Neural progenitor cell (in vitro differentiated cells): ENCODE measurements at regions not wholly inside any gene's neighbourhood (a gene's known extent, or its start where the extent isn't known, plus 50 kb on each side); places are given as distances from the start of the nearest gene placed in this dataset.
A peak's percentile ranks its signal among the peaks of the same experiment; 100 is the strongest.

Experiments
- DNase-seq: peaks from one replicate; pipeline ENCODE4 v3.0.0-alpha.2; 2016; ENCODE audit warnings: low spot score
- H2AFZ ChIP-seq: fragments of 200-600 bp; sonication (generic); replicated peaks from 2 replicates; pipeline ENCODE4 v1.6.1; 2016; ENCODE audit warnings: antibody characterized with exemption
- H3F3A ChIP-seq: fragments of 200-600 bp; sonication (generic); 2 replicates; pipeline ENCODE4 v1.6.1; 2016; ENCODE audit warnings: antibody characterized with exemption, low read depth
- H3K27ac ChIP-seq: fragments of 200-600 bp; sonication (generic); 2 replicates; pipeline ENCODE4 v1.5.1; 2016; ENCODE audit warnings: mild to moderate bottlenecking
- H3K27me3 ChIP-seq: fragments of 200-600 bp; sonication (generic); 2 replicates; pipeline ENCODE4 v1.6.1; 2016; ENCODE audit warnings: mild to moderate bottlenecking, moderate library complexity
- H3K36me3 ChIP-seq: fragments of 200-600 bp; sonication (generic); 2 replicates; pipeline ENCODE4 v1.5.1; 2016
- H3K4me1 ChIP-seq: fragments of 200-600 bp; sonication (generic); 2 replicates; pipeline ENCODE4 v1.6.1; 2016; ENCODE audit warnings: mixed run types
- H3K4me2 ChIP-seq: fragments of 200-600 bp; sonication (generic); 2 replicates; pipeline ENCODE4 v1.6.1; 2016
- H3K4me3 ChIP-seq: fragments of 200-600 bp; sonication (generic); 2 replicates; pipeline ENCODE4 v1.5.1; 2016
- H3K79me2 ChIP-seq: fragments of 200-600 bp; sonication (generic); 2 replicates; pipeline ENCODE4 v1.6.1; 2016; ENCODE audit warnings: low read depth
- H3K9ac ChIP-seq: fragments of 200-600 bp; sonication (generic); 2 replicates; pipeline ENCODE4 v1.6.1; 2016
- H3K9me3 ChIP-seq: fragments of 200-600 bp; sonication (generic); 2 replicates; pipeline ENCODE4 v1.5.1; 2016; ENCODE audit warnings: low read depth
- H4K20me1 ChIP-seq: fragments of 200-600 bp; sonication (generic); 2 replicates; pipeline ENCODE4 v1.6.1; 2016; ENCODE audit warnings: low read depth
- H3K27ac Mint-ChIP-seq: 3 replicates; pipeline ENCODE4 v1.8.0; 2021; ENCODE audit warnings: mixed read lengths
- H3K27me3 Mint-ChIP-seq: 2 replicates; pipeline ENCODE4 v1.8.0; 2022; ENCODE audit warnings: low read depth, mild to moderate bottlenecking, inconsistent platforms, moderate library complexity, mixed read lengths; ENCODE audit not compliant: insufficient read depth
- H3K36me3 Mint-ChIP-seq: 3 replicates; pipeline ENCODE4 v1.8.0; 2021; ENCODE audit warnings: mixed read lengths
- H3K4me1 Mint-ChIP-seq: 3 replicates; pipeline ENCODE4 v1.8.0; 2021; ENCODE audit warnings: mixed read lengths
- H3K4me3 Mint-ChIP-seq: 3 replicates; pipeline ENCODE4 v1.8.0; 2021; ENCODE audit warnings: mild to moderate bottlenecking, moderate library complexity, mixed read lengths
- H3K9me3 Mint-ChIP-seq: 3 replicates; pipeline ENCODE4 v1.8.0; 2020; ENCODE audit warnings: mixed read lengths
- CTCF ChIP-seq: fragments of 200-600 bp; sonication (generic); IDR thresholded peaks from 2 replicates; pipeline ENCODE4 v1.5.1; 2017; ENCODE audit warnings: antibody characterized with exemption, mild to moderate bottlenecking
- EZH2 ChIP-seq: fragments of 200-600 bp; sonication (generic); IDR thresholded peaks from 2 replicates; pipeline ENCODE4 v1.6.1; 2017; ENCODE audit warnings: antibody characterized with exemption, mild to moderate bottlenecking, moderate library complexity
- EZH2phosphoT487 ChIP-seq: fragments of 200-600 bp; sonication (generic); IDR thresholded peaks from 2 replicates; pipeline ENCODE4 v1.6.1; 2017; ENCODE audit warnings: antibody characterized with exemption

DNA sequence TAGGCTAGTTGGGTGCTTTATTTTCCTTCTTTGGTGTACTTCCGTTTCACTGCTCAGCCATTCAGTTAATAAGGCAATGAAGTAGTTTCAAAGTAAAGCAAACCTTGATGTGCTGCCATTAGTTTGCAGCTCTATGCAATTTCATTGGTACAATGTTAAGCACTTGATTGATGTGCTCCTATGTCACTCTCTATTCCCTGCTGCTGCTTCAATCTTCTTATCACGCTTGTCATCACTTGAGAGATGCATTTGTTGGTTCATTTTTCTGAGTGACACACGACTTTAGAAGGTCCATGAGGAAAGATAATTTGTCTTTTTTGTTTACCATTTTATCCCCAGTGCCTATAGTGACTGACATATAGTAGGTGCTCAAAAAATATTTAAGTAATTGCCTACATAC lies 871.0 kb upstream of the PABPC4L start:
- Mint-ChIP-seq H3K36me3 (peaks cover 1% of the 10 kb centered on the region), H3K4me3 (no peak overlapping the region), H3K9me3 (peaks cover 16% of the 10 kb centered on the region), H3K27ac (no peak overlapping the region), H3K4me1 (peaks cover 4% of the 10 kb centered on the region), H3K27me3 (peaks cover 3% of the 10 kb centered on the region)
- H3F3A ChIP-seq: no peaks in the 10 kb centered on the region
- H4K20me1 ChIP-seq: no peaks in the 10 kb centered on the region
- H2AFZ ChIP-seq: no peak overlapping the region
- H3K27ac ChIP-seq: no peak overlapping the region
- no peaks in the 10 kb centered on the region for H3K79me2 ChIP-seq
- no peak overlapping the region for H3K9ac ChIP-seq
- H3K4me1 ChIP-seq: no peaks in the 10 kb centered on the region
- H3K4me2 ChIP-seq: no peak overlapping the region
- DNase-seq: no peak
- no peaks in the 10 kb centered on the region for H3K36me3 ChIP-seq
- TF ChIP-seq CTCF (no peak), EZH2 (no peak), EZH2phosphoT487 (no peak)
- no peak overlapping the region for H3K4me3 ChIP-seq
- H3K9me3 ChIP-seq: no peaks in the 10 kb centered on the region
- no peaks in the 10 kb centered on the region for H3K27me3 ChIP-seq

DNA sequence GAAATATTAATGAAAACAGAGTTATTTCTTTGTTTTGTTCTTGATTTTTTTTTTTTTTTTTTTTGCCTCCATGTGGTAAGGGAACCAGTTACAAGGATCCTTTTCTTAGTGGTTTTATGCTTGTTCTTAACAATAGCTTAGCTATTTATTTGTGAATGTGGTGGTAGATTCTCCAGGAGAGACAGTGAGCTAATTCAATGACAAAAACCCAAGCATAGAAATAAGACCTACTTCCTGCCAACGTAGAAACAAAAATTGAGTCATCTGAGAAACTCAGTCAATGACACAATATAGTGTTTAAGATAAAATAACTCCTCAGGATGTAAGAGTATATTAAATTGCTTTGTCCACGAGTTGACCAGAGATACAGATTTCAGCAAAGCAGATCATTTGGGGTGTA lies 863.8 kb upstream of the PABPC4L start:
- H3K27ac ChIP-seq: no peak overlapping the region
- no peaks in the 10 kb centered on the region for H3K27me3 ChIP-seq
- Mint-ChIP-seq H3K27ac (no peak overlapping the region), H3K4me1 (peaks cover 3% of the 10 kb centered on the region), H3K4me3 (no peak overlapping the region), H3K36me3 (no peaks in the 10 kb centered on the region), H3K9me3 (no peaks in the 10 kb centered on the region), H3K27me3 (no peaks in the 10 kb centered on the region)
- no peaks in the 10 kb centered on the region for H3F3A ChIP-seq
- H3K79me2 ChIP-seq: no peaks in the 10 kb centered on the region
- no peaks in the 10 kb centered on the region for H3K9me3 ChIP-seq
- H2AFZ ChIP-seq: no peak overlapping the region
- no peaks in the 10 kb centered on the region for H3K36me3 ChIP-seq
- no peak overlapping the region for H3K9ac ChIP-seq
- no peak for DNase-seq
- H4K20me1 ChIP-seq: no peaks in the 10 kb centered on the region
- TF ChIP-seq EZH2phosphoT487 (no peak), CTCF (no peak), EZH2 (no peak)
- H3K4me2 ChIP-seq: no peak overlapping the region
- H3K4me3 ChIP-seq: no peak overlapping the region
- no peaks in the 10 kb centered on the region for H3K4me1 ChIP-seq

- Histone ChIP-seq H3K36me3 (no peaks in the 10 kb centered on the region), H3F3A (no peaks in the 10 kb centered on the region), H3K27ac (no peak overlapping the region), H3K4me1 (no peaks in the 10 kb centered on the region), H3K79me2 (no peaks in the 10 kb centered on the region), H3K4me2 (no peak overlapping the region), H3K9me3 (no peaks in the 10 kb centered on the region), H2AFZ (peak overlapping the region; percentile 45), H3K4me3 (no peak overlapping the region), H3K9ac (no peak overlapping the region), H4K20me1 (no peaks in the 10 kb centered on the region), H3K27me3 (no peaks in the 10 kb centered on the region)
- no peak for TF ChIP-seq EZH2
- TF ChIP-seq EZH2phosphoT487: no peak
- TF ChIP-seq CTCF: no peak
- Mint-ChIP-seq H3K27ac (no peak overlapping the region), H3K27me3 (peaks cover 3% of the 10 kb centered on the region), H3K36me3 (no peaks in the 10 kb centered on the region), H3K4me3 (no peak overlapping the region), H3K4me1 (no peaks in the 10 kb centered on the region), H3K9me3 (no peaks in the 10 kb centered on the region)
- DNase-seq: no peak
Measured at GRCh38 chr4:135050086-135050717, 848.6 kb upstream of the PABPC4L start.
